Upper lobe of right lung (tissue), 1 donor: ENCODE measurements at regions not wholly inside any gene's neighbourhood (a gene's known extent, or its start where the extent isn't known, plus 50 kb on each side); places are given as distances from the start of the nearest gene placed in this dataset.

Source experiments
- ATAC-seq: fragments of 200-7000 bp; cut with Tn5 transposase; one replicate; pipeline ENCODE4 v1.9.1; 2020; ENCODE audit warnings: mild to moderate bottlenecking, moderate library complexity
- DNase-seq: peaks from one replicate; pipeline ENCODE4 v3.0.0-alpha.2; 2020
- H3K27ac ChIP-seq: fragments of 200-600 bp; one replicate; pipeline ENCODE4 v1.8.0; 2022
- H3K27me3 ChIP-seq: fragments of 200-600 bp; one replicate; pipeline ENCODE4 v1.8.0; 2022; ENCODE audit warnings: mild to moderate bottlenecking
- H3K36me3 ChIP-seq: fragments of 200-600 bp; one replicate; pipeline ENCODE4 v1.8.0; 2022
- H3K4me1 ChIP-seq: fragments of 200-600 bp; one replicate; pipeline ENCODE4 v1.8.0; 2022
- H3K4me3 ChIP-seq: fragments of 200-600 bp; one replicate; pipeline ENCODE4 v1.8.0; 2022; ENCODE audit warnings: mild to moderate bottlenecking
- H3K9me3 ChIP-seq: fragments of 200-600 bp; one replicate; pipeline ENCODE4 v1.8.0; 2022
- intact Hi-C: fragments of 100-400 bp; cut with DNase I; formaldehyde crosslinking; loops from one replicate; pipeline ENCODE4 v1.11.0; 2022
- TF ChIP-seq, protein P1 (sequence below): fragments of 200-600 bp; IDR thresholded peaks from one replicate; pipeline ENCODE4 v1.8.0; 2022; ENCODE audit warnings: antibody characterized with exemption
- donor health status: DM: no; HTN: yes; CAD: no; lungs with severe emphysema.

DNA sequence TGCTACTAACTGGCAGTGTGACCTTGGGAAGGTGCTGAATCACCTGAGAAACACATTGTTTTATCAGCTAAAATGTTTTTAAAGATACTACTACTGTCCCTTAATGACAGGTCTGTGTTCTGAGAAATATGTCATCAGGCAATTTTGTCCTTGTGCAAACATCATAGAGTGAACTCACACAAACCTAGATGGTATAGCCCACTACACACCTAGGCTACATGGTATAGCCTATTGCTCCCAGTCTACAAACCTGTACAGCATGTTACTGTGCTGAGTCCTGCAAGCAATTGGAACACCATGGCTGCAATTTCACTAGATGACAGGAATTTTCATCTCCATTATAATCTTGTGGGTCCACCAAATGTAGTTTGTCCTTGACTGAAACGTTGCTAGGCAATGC lies 101.3 kb upstream of the GUCY1A1 start:
- ATAC-seq (no peak), DNase-seq (no peak)
- no peaks in the 10 kb centered on the region for H3K27me3 ChIP-seq
- H3K36me3 ChIP-seq: no peaks in the 10 kb centered on the region
- no peak overlapping the region for H3K4me3 ChIP-seq
- no peaks in the 10 kb centered on the region for H3K4me1 ChIP-seq
- intact Hi-C loops: no loop called here
- TF ChIP-seq, protein P1, sequence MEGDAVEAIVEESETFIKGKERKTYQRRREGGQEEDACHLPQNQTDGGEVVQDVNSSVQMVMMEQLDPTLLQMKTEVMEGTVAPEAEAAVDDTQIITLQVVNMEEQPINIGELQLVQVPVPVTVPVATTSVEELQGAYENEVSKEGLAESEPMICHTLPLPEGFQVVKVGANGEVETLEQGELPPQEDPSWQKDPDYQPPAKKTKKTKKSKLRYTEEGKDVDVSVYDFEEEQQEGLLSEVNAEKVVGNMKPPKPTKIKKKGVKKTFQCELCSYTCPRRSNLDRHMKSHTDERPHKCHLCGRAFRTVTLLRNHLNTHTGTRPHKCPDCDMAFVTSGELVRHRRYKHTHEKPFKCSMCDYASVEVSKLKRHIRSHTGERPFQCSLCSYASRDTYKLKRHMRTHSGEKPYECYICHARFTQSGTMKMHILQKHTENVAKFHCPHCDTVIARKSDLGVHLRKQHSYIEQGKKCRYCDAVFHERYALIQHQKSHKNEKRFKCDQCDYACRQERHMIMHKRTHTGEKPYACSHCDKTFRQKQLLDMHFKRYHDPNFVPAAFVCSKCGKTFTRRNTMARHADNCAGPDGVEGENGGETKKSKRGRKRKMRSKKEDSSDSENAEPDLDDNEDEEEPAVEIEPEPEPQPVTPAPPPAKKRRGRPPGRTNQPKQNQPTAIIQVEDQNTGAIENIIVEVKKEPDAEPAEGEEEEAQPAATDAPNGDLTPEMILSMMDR: no peak
- H3K9me3 ChIP-seq: no peaks in the 10 kb centered on the region
- H3K27ac ChIP-seq: no peak overlapping the region

- Histone ChIP-seq H3K36me3 (no peaks in the 10 kb centered on the region), H3K9me3 (no peaks in the 10 kb centered on the region), H3K27me3 (no peaks in the 10 kb centered on the region), H3K27ac (no peak overlapping the region), H3K4me1 (no peaks in the 10 kb centered on the region), H3K4me3 (no peak overlapping the region)
- ATAC-seq (no peak), DNase-seq (no peak)
- TF ChIP-seq, protein P1: no peak
- intact Hi-C loops: no loop called here
Measured at GRCh38 chr4:155564880-155565279, 101.8 kb upstream of the GUCY1A1 start.

- intact Hi-C loops: no loop called here
- no peaks in the 10 kb centered on the region for H3K9me3 ChIP-seq
- H3K27ac ChIP-seq: no peak overlapping the region
- no peaks in the 10 kb centered on the region for H3K27me3 ChIP-seq
- no peaks in the 10 kb centered on the region for H3K36me3 ChIP-seq
- ATAC-seq (no peak), DNase-seq (no peak)
- no peaks in the 10 kb centered on the region for H3K4me1 ChIP-seq
- TF ChIP-seq, protein P1: no peak
- H3K4me3 ChIP-seq: no peak overlapping the region
Measured at GRCh38 chr4:155564086-155564485, 102.6 kb upstream of the GUCY1A1 start.

GRCh38 chr4:155559915-155560314 lies 106.7 kb upstream of the GUCY1A1 start:
- Histone ChIP-seq H3K36me3 (no peaks in the 10 kb centered on the region), H3K4me3 (no peak overlapping the region), H3K9me3 (no peaks in the 10 kb centered on the region), H3K4me1 (no peaks in the 10 kb centered on the region), H3K27me3 (no peaks in the 10 kb centered on the region), H3K27ac (no peak overlapping the region)
- DNase-seq (no peak), ATAC-seq (no peak)
- intact Hi-C loops: no loop called here
- TF ChIP-seq, protein P1: no peak

- Histone ChIP-seq H3K4me1 (no peaks in the 10 kb centered on the region), H3K27me3 (no peaks in the 10 kb centered on the region), H3K4me3 (no peak overlapping the region), H3K27ac (no peak overlapping the region), H3K36me3 (no peaks in the 10 kb centered on the region), H3K9me3 (no peaks in the 10 kb centered on the region)
- ATAC-seq: no peak
- TF ChIP-seq, protein P1: no peak
- intact Hi-C loops: no loop called here
- no peak for DNase-seq
Measured at GRCh38 chr4:155552180-155552579, 114.5 kb upstream of the GUCY1A1 start.

DNA sequence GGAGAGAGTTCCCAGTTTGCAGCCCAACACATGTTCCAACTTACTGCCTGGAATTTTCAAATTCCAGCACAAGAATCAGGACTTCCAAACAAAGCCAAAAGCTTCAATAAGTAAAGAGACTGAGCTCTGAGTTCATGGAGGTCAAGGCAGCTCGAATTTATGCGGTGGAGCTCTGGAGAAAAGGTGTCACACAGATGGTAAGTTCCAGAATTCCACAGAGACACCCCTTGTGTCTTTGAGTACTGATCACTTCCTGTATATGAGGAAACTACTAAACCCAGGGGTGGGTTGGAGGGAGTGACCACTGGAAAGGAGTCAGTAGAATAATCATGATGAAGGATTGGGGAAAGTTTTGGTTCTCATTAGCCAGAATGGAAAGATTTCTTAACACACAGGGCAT lies 118.5 kb upstream of the GUCY1A1 start:
- intact Hi-C loops: no loop called here
- ATAC-seq: no peak

More for the DNA sequence above, 118.5 kb upstream of the GUCY1A1 start:
- H3K9me3 ChIP-seq: no peaks in the 10 kb centered on the region
- H3K4me1 ChIP-seq: no peaks in the 10 kb centered on the region
- H3K27me3 ChIP-seq: no peaks in the 10 kb centered on the region
- TF ChIP-seq, protein P1: no peak
- no peak for DNase-seq
- H3K4me3 ChIP-seq: no peak overlapping the region
- H3K36me3 ChIP-seq: no peaks in the 10 kb centered on the region
- no peak overlapping the region for H3K27ac ChIP-seq
